ENCODE measurements at regions not wholly inside any gene's neighbourhood (a gene's known extent, or its start where the extent isn't known, plus 50 kb on each side); places are given as distances from the start of the nearest gene placed in this dataset.

DNA sequence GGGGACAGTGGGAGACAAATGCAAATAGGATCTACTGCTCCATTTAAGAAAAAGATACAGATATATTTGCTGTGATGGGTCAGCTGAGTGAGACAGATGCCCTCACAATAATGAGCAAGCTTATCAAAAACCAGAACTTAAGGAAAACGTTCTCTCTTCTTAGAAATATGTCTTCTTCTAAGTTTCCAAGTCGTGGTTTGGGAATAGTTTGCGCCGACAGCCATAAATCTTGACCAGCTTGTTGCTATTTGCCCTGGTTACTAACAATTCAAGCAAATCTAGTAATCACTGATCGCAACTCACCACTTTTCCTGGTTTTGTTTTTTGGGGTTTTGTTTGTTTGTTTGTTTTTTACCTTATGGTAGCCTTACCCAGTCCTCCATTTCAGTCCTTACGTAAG, 67.6 kb upstream of the GUCY1A1 start:
- peak overlapping the region; percentile 89 for H3K27ac ChIP-seq (ENCODE audit: low read length)

DNA sequence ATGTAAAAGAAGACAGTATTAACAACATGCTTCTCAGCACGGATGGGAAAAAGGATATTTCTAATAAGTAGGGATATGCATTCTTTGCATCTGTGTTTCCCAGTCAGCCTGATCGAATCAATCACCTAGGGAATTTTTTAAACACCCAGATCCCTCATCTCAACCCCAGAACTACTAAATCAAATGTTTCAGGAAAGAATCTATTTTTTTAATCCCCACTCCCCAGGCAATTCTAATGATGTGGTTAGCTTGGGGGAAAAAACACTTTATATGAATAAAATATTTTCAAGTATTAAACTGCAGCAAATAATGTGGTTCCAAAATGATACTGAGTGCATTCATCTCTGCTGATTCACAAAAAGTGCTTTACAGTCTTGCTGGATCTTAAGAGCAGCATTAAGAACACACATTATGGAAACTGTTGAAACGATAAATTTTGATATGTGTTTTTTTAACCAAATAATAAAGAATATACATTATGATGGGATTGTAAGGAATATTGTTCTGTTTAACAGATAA, 68.7 kb upstream of the GUCY1A1 start:
- no peaks in the 10 kb centered on the region for H4K20me1 ChIP-seq (ENCODE audit: insufficient read depth, low read depth, low read length)
- no peaks in the 10 kb centered on the region for H3K9me3 ChIP-seq (ENCODE audit: low read length)
- peak overlapping the region; percentile 36 for H3K9ac ChIP-seq (ENCODE audit: low read length)
- peak overlapping the region; percentile 19 for H2AFZ ChIP-seq (ENCODE audit: low read length)
- DNase-seq, result peak; percentile 71
- peaks cover 92% of the 10 kb centered on the region for H3K4me1 ChIP-seq (ENCODE audit: low read length)
- H3K36me3 ChIP-seq (ENCODE audit: insufficient read depth, low read length), result no peaks in the 10 kb centered on the region
- no peaks in the 10 kb centered on the region for H3K27me3 ChIP-seq (ENCODE audit: low read length)
- peak overlapping the region; percentile 49 for H3K4me2 ChIP-seq (ENCODE audit: low read depth, low read length, poor library complexity, severe bottlenecking)
- H3K79me2 ChIP-seq (ENCODE audit: low read length), result no peaks in the 10 kb centered on the region
- H3K4me3 ChIP-seq (ENCODE audit: low read length), result no peak overlapping the region
- no peaks in the 10 kb centered on the region for H3K9me2 ChIP-seq (replicated peaks; ENCODE audit: insufficient read depth, low read length)
- H3K27ac ChIP-seq (ENCODE audit: low read length), result peak overlapping the region; percentile 89

More for the DNA sequence above, 67.6 kb upstream of the GUCY1A1 start:
- Histone ChIP-seq H3K9me2 (replicated peaks; ENCODE audit: insufficient read depth, low read length) (no peaks in the 10 kb centered on the region), H3K4me3 (ENCODE audit: low read length) (no peak overlapping the region), H3K4me1 (ENCODE audit: low read length) (peaks cover 92% of the 10 kb centered on the region), H3K36me3 (ENCODE audit: insufficient read depth, low read length) (no peaks in the 10 kb centered on the region), H3K4me2 (ENCODE audit: low read depth, low read length, poor library complexity, severe bottlenecking) (peak overlapping the region; percentile 5), H3K27me3 (ENCODE audit: low read length) (no peaks in the 10 kb centered on the region), H3K9ac (ENCODE audit: low read length) (0 out of 2 replicates have a peak overlapping the region, but pooled peaks have one; percentile 14), H4K20me1 (ENCODE audit: insufficient read depth, low read depth, low read length) (no peaks in the 10 kb centered on the region), H3K79me2 (ENCODE audit: low read length) (no peaks in the 10 kb centered on the region), H3K9me3 (ENCODE audit: low read length) (no peaks in the 10 kb centered on the region), H2AFZ (ENCODE audit: low read length) (peak overlapping the region; percentile 76; the same call in 1 of the 2 replicates)
- DNase-seq, result no peak

DNA sequence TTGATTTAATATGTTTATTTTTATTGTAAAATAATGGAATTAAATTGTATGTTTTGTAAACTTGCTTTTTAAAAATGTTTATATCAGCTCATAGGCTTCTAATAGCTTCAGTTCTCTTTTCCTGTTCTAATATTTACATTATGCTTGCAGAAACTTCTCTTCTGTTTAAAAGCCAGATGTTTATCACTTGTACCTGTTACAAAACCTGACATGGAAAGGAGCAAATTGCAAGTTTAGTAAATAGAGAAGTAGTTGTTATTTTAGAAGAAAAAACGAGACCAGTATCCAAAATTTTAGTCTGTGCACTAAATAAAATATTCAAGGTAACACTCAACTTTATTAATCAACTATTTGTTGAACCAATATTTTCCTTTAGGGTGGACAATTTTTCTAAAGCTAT, 69.4 kb upstream of the GUCY1A1 start:
- peak; percentile 64 for DNase-seq
- H3K27me3 ChIP-seq (ENCODE audit: low read length), result no peaks in the 10 kb centered on the region
- H3K9me3 ChIP-seq (ENCODE audit: low read length), result no peaks in the 10 kb centered on the region
- H3K9ac ChIP-seq (ENCODE audit: low read length), result peak overlapping the region; percentile 36
- H3K4me1 ChIP-seq (ENCODE audit: low read length), result peaks cover 92% of the 10 kb centered on the region
- H3K36me3 ChIP-seq (ENCODE audit: insufficient read depth, low read length), result no peaks in the 10 kb centered on the region
- H3K27ac ChIP-seq (ENCODE audit: low read length), result peak overlapping the region; percentile 89
- no peaks in the 10 kb centered on the region for H3K79me2 ChIP-seq (ENCODE audit: low read length)
- H3K9me2 ChIP-seq (replicated peaks; ENCODE audit: insufficient read depth, low read length), result no peaks in the 10 kb centered on the region
- H4K20me1 ChIP-seq (ENCODE audit: insufficient read depth, low read depth, low read length), result no peaks in the 10 kb centered on the region
- peak overlapping the region; percentile 19 for H2AFZ ChIP-seq (ENCODE audit: low read length)
- no peak overlapping the region for H3K4me3 ChIP-seq (ENCODE audit: low read length)
- H3K4me2 ChIP-seq (ENCODE audit: low read depth, low read length, poor library complexity, severe bottlenecking), result peak overlapping the region; percentile 49

DNA sequence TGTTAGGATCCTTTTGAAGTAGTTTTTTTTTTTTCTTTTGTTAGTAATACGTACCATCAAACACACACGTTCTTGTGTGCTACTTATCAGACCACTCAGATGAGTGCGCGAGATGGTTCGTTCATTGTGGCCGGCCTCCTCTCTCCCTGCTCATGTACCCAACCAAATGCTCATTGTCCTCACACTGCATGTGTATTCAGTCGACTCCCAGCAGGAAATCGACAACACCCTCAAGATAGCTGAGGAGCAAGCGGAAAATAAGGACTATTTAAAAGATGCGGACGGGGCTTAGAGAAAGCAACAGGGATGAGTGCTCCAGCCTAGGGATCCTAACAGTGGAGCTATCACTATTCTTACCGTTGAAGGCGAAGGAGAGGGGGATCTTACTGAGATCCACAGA, 72.9 kb upstream of the GUCY1A1 start:
- no peaks in the 10 kb centered on the region for H3K79me2 ChIP-seq (ENCODE audit: low read length)
- H3K4me1 ChIP-seq (ENCODE audit: low read length), result peaks cover 67% of the 10 kb centered on the region
- H3K9ac ChIP-seq (ENCODE audit: low read length), result no peak overlapping the region
- no peaks in the 10 kb centered on the region for H3K27me3 ChIP-seq (ENCODE audit: low read length)
- H3K4me3 ChIP-seq (ENCODE audit: low read length), result no peak overlapping the region
- H2AFZ ChIP-seq (ENCODE audit: low read length), result peak overlapping the region; percentile 10
- DNase-seq, result no peak
- no peaks in the 10 kb centered on the region for H3K36me3 ChIP-seq (ENCODE audit: insufficient read depth, low read length)
- no peaks in the 10 kb centered on the region for H3K9me2 ChIP-seq (replicated peaks; ENCODE audit: insufficient read depth, low read length)
- no peaks in the 10 kb centered on the region for H4K20me1 ChIP-seq (ENCODE audit: insufficient read depth, low read depth, low read length)
- H3K27ac ChIP-seq (ENCODE audit: low read length), result peak overlapping the region; percentile 89
- H3K4me2 ChIP-seq (ENCODE audit: low read depth, low read length, poor library complexity, severe bottlenecking), result no peak overlapping the region
- no peaks in the 10 kb centered on the region for H3K9me3 ChIP-seq (ENCODE audit: low read length)

DNA sequence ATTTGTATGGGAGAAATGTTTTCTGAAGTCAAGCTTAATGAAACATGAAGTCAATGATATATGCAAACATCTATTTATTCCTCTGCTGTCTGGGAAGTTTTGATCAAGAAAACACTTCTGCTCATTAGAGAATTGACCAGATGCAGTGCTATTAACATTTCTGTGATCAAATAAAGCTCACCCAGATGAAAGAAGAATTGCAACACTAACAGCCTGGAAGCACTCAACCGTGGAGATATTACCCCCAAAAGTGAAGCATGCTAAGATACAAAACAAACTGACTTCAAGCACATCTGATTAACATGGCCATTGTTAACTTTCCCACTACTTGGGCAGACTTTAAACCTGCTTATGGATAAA, 73.7 kb upstream of the GUCY1A1 start:
- Histone ChIP-seq H3K27ac (ENCODE audit: low read length) (peak overlapping the region; percentile 89), H3K9me3 (ENCODE audit: low read length) (no peaks in the 10 kb centered on the region), H3K36me3 (ENCODE audit: insufficient read depth, low read length) (no peaks in the 10 kb centered on the region; the same call in 1 of the 2 replicates), H2AFZ (ENCODE audit: low read length) (0 out of 2 replicates have a peak overlapping the region, but pooled peaks have one; percentile 1), H3K9me2 (replicated peaks; ENCODE audit: insufficient read depth, low read length) (no peaks in the 10 kb centered on the region), H4K20me1 (ENCODE audit: insufficient read depth, low read depth, low read length) (no peaks in the 10 kb centered on the region), H3K4me3 (ENCODE audit: low read length) (no peak overlapping the region), H3K4me1 (ENCODE audit: low read length) (peaks cover 63% of the 10 kb centered on the region), H3K4me2 (ENCODE audit: low read depth, low read length, poor library complexity, severe bottlenecking) (peak overlapping the region; percentile 3), H3K9ac (ENCODE audit: low read length) (no peak overlapping the region), H3K27me3 (ENCODE audit: low read length) (no peaks in the 10 kb centered on the region), H3K79me2 (ENCODE audit: low read length) (no peaks in the 10 kb centered on the region)
- DNase-seq, result peak; percentile 84

DNA sequence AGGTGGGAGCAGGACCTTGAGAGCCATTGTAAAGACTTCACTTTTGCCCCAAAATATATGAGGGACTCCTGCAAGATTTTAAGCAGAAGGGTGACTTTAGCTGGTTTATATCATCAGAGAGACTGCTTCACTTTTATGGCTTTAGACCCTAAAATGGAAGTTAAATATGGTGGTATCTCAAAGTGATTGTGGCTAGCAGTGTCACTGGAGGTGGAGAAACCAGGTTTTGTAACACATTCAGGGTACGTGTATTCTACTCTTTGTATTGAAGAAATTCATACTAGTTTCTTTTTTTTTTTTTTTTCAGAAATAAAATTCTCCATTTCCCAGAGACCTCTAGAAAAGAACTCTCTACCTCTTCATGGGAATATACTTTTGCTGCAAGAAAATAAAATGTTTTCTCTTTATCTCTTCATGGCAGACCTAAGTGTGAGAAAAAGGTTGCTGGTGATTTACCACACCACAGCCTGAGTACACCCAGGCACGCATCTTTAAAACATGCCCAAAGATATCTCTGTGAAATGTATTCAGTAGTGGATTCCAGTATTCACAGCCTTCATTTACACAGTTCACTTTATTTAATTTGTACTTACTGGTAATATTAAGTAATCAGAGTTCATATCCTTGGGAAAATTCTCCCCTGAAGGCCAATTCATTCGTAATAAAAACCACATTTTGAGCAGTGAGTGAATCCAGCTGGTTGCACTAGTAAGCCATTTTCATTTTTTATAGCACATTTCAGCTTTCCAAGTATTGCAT, 74.3 kb upstream of the GUCY1A1 start:
- no peak overlapping the region for H3K9ac ChIP-seq (ENCODE audit: low read length)
- no peak overlapping the region for H3K4me3 ChIP-seq (ENCODE audit: low read length)
- peaks cover 63% of the 10 kb centered on the region for H3K4me1 ChIP-seq (ENCODE audit: low read length)
- H2AFZ ChIP-seq (ENCODE audit: low read length), result peak overlapping the region; percentile 3; the same call in 1 of the 2 replicates
- H4K20me1 ChIP-seq (ENCODE audit: insufficient read depth, low read depth, low read length), result no peaks in the 10 kb centered on the region
- no peaks in the 10 kb centered on the region; the same call in 1 of the 2 replicates for H3K36me3 ChIP-seq (ENCODE audit: insufficient read depth, low read length)
- H3K27me3 ChIP-seq (ENCODE audit: low read length), result no peaks in the 10 kb centered on the region
- H3K79me2 ChIP-seq (ENCODE audit: low read length), result no peaks in the 10 kb centered on the region
- no peaks in the 10 kb centered on the region for H3K9me2 ChIP-seq (replicated peaks; ENCODE audit: insufficient read depth, low read length)
- DNase-seq, result peak; percentile 59
- H3K27ac ChIP-seq (ENCODE audit: low read length), result peak overlapping the region; percentile 89
- peak overlapping the region; percentile 3 for H3K4me2 ChIP-seq (ENCODE audit: low read depth, low read length, poor library complexity, severe bottlenecking)
- H3K9me3 ChIP-seq (ENCODE audit: low read length), result no peaks in the 10 kb centered on the region

DNA sequence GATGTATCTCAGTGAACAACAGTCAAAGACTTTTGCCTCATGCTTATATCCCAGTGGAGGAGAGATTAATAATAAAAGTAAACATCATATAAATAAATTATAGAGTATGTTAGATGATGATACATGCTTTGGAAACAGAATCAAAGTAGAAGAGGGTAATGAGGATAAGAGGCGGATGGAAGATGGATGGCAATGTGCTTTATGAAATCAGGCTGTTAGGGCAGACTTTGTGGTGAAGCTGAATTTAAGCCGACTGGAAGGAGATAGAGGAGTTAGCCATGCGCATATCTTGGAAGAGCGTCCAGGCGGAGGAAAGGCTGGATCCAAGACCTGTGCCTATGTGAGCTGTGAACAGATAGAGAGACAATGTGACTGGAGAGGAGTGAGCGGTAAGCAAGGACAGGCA, 74.9 kb upstream of the GUCY1A1 start:
- peaks cover 63% of the 10 kb centered on the region for H3K4me1 ChIP-seq (ENCODE audit: low read length)
- no peaks in the 10 kb centered on the region for H4K20me1 ChIP-seq (ENCODE audit: insufficient read depth, low read depth, low read length)
- no peaks in the 10 kb centered on the region for H3K9me2 ChIP-seq (replicated peaks; ENCODE audit: insufficient read depth, low read length)
- peak overlapping the region; percentile 89; the same call in 1 of the 2 replicates for H3K27ac ChIP-seq (ENCODE audit: low read length)
- no peaks in the 10 kb centered on the region; the same call in 1 of the 2 replicates for H3K36me3 ChIP-seq (ENCODE audit: insufficient read depth, low read length)
- H3K27me3 ChIP-seq (ENCODE audit: low read length), result no peaks in the 10 kb centered on the region
- H3K4me2 ChIP-seq (ENCODE audit: low read depth, low read length, poor library complexity, severe bottlenecking), result no peak overlapping the region
- H3K79me2 ChIP-seq (ENCODE audit: low read length), result no peaks in the 10 kb centered on the region
- H3K9ac ChIP-seq (ENCODE audit: low read length), result no peak overlapping the region
- H3K9me3 ChIP-seq (ENCODE audit: low read length), result no peaks in the 10 kb centered on the region
- H3K4me3 ChIP-seq (ENCODE audit: low read length), result no peak overlapping the region
- DNase-seq, result no peak
- H2AFZ ChIP-seq (ENCODE audit: low read length), result peak overlapping the region; percentile 3

DNA sequence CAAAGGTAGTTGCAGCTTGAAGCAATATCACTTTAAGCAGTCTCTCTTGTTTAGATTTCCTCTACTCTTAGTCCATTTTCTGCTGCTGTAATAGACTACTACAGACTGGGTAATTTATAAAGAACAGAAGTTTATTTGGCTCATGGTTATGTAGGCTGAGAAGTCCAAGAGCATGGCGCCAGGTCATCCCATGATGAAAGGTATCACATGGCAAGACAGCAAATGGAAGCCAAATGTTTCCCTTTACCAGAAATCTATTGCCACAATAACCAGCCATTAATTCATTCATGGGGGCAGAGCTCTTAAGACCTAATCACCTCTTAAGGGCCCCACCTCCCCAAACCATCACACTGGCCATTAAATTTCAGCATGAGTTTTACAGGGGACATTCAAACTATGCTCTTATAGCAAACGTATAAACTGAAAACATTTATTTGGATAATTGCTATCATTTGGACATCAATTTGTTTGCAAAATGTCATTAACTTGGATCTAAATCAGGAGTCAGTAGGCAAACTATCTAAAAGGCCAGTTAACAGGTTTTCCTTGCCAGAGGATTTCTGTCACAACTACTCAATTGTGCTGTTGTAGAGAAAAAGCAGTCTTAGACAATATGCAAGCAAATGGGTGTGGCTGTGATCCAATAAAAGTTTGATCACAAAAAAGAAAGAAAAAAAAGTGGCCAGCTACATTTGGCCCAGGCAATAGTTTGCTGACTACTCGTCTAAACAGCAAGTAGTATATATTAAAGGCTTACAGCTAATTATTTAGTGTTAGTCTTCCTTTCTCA, 75.7 kb upstream of the GUCY1A1 start:
- no peak for DNase-seq
- H3K4me3 ChIP-seq (ENCODE audit: low read length), result no peak overlapping the region
- H4K20me1 ChIP-seq (ENCODE audit: insufficient read depth, low read depth, low read length), result no peaks in the 10 kb centered on the region
- peaks cover 63% of the 10 kb centered on the region for H3K4me1 ChIP-seq (ENCODE audit: low read length)
- peak overlapping the region; percentile 3 for H2AFZ ChIP-seq (ENCODE audit: low read length)
- no peaks in the 10 kb centered on the region for H3K27me3 ChIP-seq (ENCODE audit: low read length)
- H3K79me2 ChIP-seq (ENCODE audit: low read length), result no peaks in the 10 kb centered on the region
- no peak overlapping the region for H3K9ac ChIP-seq (ENCODE audit: low read length)
- no peaks in the 10 kb centered on the region for H3K9me3 ChIP-seq (ENCODE audit: low read length)
- H3K27ac ChIP-seq (ENCODE audit: low read length), result no peak overlapping the region
- no peaks in the 10 kb centered on the region; the same call in 1 of the 2 replicates for H3K36me3 ChIP-seq (ENCODE audit: insufficient read depth, low read length)
- no peaks in the 10 kb centered on the region for H3K9me2 ChIP-seq (replicated peaks; ENCODE audit: insufficient read depth, low read length)
- H3K4me2 ChIP-seq (ENCODE audit: low read depth, low read length, poor library complexity, severe bottlenecking), result no peak overlapping the region
